A673 (cell line): ENCODE measurements at regions not wholly inside any gene's neighbourhood (a gene's known extent, or its start where the extent isn't known, plus 50 kb on each side); places are given as distances from the start of the nearest gene placed in this dataset.

Experiments used
- BruUV-seq: library from RNA; stranded (reverse); fragments of 400-500 nt; replicated peaks from 2 replicates; lab custom pipeline; 2021; lab: Mats Ljungman, UMichigan
- CTCF ChIA-PET: fragments of 300-600 bp; sonication (Branson Sonifier 250); formaldehyde crosslinking; loops from one replicate; lab custom pipeline; 2022; ENCODE audit warnings: antibody characterized with exemption; lab: Charles Lee
- POLR2A ChIA-PET: fragments of 300-600 bp; sonication (Branson Sonifier 250); formaldehyde crosslinking; loops from one replicate; lab custom pipeline; 2022; ENCODE audit warnings: antibody characterized with exemption; ENCODE audit not compliant: low non-redundant PET; lab: Charles Lee
- DNase-seq: peaks from one replicate; pipeline ENCODE4 v3.0.0-alpha.2; 2015; ENCODE audit warnings: low spot score
- H3K27ac ChIP-seq: fragments of 200-600 bp; sonication (generic); 2 replicates; pipeline ENCODE4 v1.5.1; 2016; ENCODE audit warnings: mixed run types, low read depth, mild to moderate bottlenecking, mixed read lengths, antibody characterized with exemption, low read length; ENCODE audit not compliant: poor library complexity, severe bottlenecking
- H3K27me3 ChIP-seq: fragments of 200-600 bp; sonication (generic); replicated peaks from 2 replicates; pipeline ENCODE4 v1.6.1; 2017; ENCODE audit warnings: mixed run types, low read depth, mild to moderate bottlenecking, mixed read lengths, antibody characterized with exemption, low read length; ENCODE audit not compliant: insufficient read depth, poor library complexity
- H3K36me3 ChIP-seq: fragments of 200-600 bp; sonication (generic); 2 replicates; pipeline ENCODE4 v1.6.1; 2016; ENCODE audit warnings: mixed run types, mild to moderate bottlenecking, mixed read lengths, antibody characterized with exemption, low read length; ENCODE audit not compliant: insufficient read depth, poor library complexity, severe bottlenecking
- H3K4me1 ChIP-seq: fragments of 200-600 bp; sonication (generic); 2 replicates; pipeline ENCODE4 v1.6.1; 2017; ENCODE audit warnings: mixed run types, mild to moderate bottlenecking, mixed read lengths, antibody characterized with exemption, low read length; ENCODE audit not compliant: insufficient read depth, poor library complexity, severe bottlenecking
- H3K4me3 ChIP-seq: fragments of 200-600 bp; sonication (generic); 2 replicates; pipeline ENCODE4 v1.5.1; 2016; ENCODE audit warnings: low read depth, mixed run types, mild to moderate bottlenecking, mixed read lengths, low read length; ENCODE audit not compliant: poor library complexity, severe bottlenecking
- H3K9me3 ChIP-seq: fragments of 200-600 bp; sonication (generic); 2 replicates; pipeline ENCODE4 v1.6.1; 2016; ENCODE audit warnings: mixed run types, low read depth, mild to moderate bottlenecking, mixed read lengths, antibody characterized with exemption, low read length; ENCODE audit not compliant: poor library complexity, severe bottlenecking
- EZH2 ChIP-seq: fragments of 200-600 bp; sonication (generic); IDR thresholded peaks from 2 replicates; pipeline ENCODE4 v1.6.1; 2017; ENCODE audit warnings: borderline replicate concordance, low read depth, mild to moderate bottlenecking, mixed read lengths, antibody characterized with exemption, low read length; ENCODE audit not compliant: poor library complexity, severe bottlenecking
- intact Hi-C: fragments of 100-400 bp; cut with micrococcal nuclease; formaldehyde crosslinking; loops from one replicate; pipeline ENCODE4 v1.10.0; 2022; ENCODE audit not compliant: unreplicated experiment
- TF ChIP-seq, protein P1 (sequence below): fragments of 300-800, 200-600 bp; sonication (generic); conservative IDR thresholded peaks from 2 replicates; pipeline ENCODE4 v1.5.1; 2017; ENCODE audit warnings: low read depth, mild to moderate bottlenecking, antibody characterized with exemption, low read length, moderate library complexity, mixed read lengths

- no peaks in the 10 kb centered on the region for H3K4me1 ChIP-seq
- intact Hi-C loops, result no loop called here
- ChIA-PET POLR2A (no interaction called here), CTCF (no interaction called here)
- H3K27ac ChIP-seq, result no peak overlapping the region
- TF ChIP-seq, protein P1, sequence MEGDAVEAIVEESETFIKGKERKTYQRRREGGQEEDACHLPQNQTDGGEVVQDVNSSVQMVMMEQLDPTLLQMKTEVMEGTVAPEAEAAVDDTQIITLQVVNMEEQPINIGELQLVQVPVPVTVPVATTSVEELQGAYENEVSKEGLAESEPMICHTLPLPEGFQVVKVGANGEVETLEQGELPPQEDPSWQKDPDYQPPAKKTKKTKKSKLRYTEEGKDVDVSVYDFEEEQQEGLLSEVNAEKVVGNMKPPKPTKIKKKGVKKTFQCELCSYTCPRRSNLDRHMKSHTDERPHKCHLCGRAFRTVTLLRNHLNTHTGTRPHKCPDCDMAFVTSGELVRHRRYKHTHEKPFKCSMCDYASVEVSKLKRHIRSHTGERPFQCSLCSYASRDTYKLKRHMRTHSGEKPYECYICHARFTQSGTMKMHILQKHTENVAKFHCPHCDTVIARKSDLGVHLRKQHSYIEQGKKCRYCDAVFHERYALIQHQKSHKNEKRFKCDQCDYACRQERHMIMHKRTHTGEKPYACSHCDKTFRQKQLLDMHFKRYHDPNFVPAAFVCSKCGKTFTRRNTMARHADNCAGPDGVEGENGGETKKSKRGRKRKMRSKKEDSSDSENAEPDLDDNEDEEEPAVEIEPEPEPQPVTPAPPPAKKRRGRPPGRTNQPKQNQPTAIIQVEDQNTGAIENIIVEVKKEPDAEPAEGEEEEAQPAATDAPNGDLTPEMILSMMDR, result no peak
- no peak for TF ChIP-seq EZH2
- no peaks in the 10 kb centered on the region for H3K9me3 ChIP-seq
- no peak overlapping the region for H3K4me3 ChIP-seq
- no peaks in the 10 kb centered on the region for H3K27me3 ChIP-seq
- no TSS peak for BruUV-seq
- no peak for DNase-seq
- H3K36me3 ChIP-seq, result no peaks in the 10 kb centered on the region
Measured at GRCh38 chr10:45151467-45152214, 150.9 kb downstream of the ZNF22 start.

DNA sequence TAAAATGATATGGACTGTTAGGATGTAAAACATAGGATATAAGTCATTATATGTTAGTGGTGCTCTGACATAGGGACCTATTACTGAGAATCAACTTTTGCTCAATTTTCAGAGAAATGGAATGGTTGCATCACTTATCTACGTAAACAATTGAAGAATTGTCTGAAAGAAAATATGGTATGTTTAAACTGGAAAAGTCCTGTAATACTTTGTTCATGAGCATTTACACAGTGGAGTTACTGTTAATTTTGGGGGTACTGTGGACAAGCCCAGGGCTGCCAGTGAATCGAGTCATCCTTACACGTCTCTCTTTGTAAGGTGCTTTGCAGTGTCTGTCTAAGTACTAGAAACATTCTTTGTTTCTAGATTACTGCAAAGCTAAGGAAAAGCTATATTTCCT lies 152.0 kb downstream of the ZNF22 start:
- CTCF ChIA-PET, result no interaction called here
- POLR2A ChIA-PET, result no interaction called here
- intact Hi-C loops, result no loop called here
- Histone ChIP-seq H3K27ac (no peak overlapping the region), H3K27me3 (no peaks in the 10 kb centered on the region), H3K4me3 (no peak overlapping the region), H3K4me1 (no peaks in the 10 kb centered on the region), H3K36me3 (no peaks in the 10 kb centered on the region), H3K9me3 (no peaks in the 10 kb centered on the region)
- no TSS peak for BruUV-seq
- TF ChIP-seq EZH2, result no peak
- TF ChIP-seq, protein P1, result no peak
- DNase-seq, result no peak

- intact Hi-C loops, result no loop called here
- TF ChIP-seq, protein P1, result no peak
- no peak for TF ChIP-seq EZH2
- ChIA-PET POLR2A (no interaction called here), CTCF (no interaction called here)
- no TSS peak for BruUV-seq
- H3K27ac ChIP-seq, result no peak overlapping the region
- no peaks in the 10 kb centered on the region for H3K27me3 ChIP-seq
- H3K36me3 ChIP-seq, result no peaks in the 10 kb centered on the region
- DNase-seq, result no peak
- H3K9me3 ChIP-seq, result no peaks in the 10 kb centered on the region
- H3K4me1 ChIP-seq, result no peaks in the 10 kb centered on the region
- no peak overlapping the region for H3K4me3 ChIP-seq
Measured at GRCh38 chr10:45154502-45154901, 153.8 kb downstream of the ZNF22 start.
